SK-N-DZ (cell line): ENCODE measurements at regions not wholly inside any gene's neighbourhood (a gene's known extent, or its start where the extent isn't known, plus 50 kb on each side); places are given as distances from the start of the nearest gene placed in this dataset.

Source experiments
- DNase-seq: peaks from one replicate; pipeline ENCODE4 v3.0.0-alpha.2; 2015; ENCODE audit warnings: low spot score

DNA sequence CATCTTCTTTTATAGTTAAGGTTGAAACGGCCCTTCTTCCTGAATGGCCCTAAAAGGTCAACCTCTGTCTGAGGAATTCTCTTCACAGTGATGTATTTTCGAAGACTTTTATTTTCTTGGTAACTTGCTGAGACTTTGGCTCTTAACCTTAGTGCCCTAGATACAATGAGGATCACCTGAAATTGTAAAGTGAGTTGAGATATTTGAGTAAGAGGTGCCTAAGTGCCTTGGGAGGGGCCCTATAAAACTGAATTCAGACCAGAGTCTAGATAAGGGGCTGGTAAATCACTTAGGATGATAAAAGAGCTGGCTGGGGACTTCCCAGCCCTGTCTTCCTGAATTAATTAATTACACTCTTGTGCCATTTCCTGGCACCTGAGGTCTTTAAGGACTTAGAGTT lies 505.6 kb upstream of the KIRREL3 start:
- no peak for DNase-seq

DNA sequence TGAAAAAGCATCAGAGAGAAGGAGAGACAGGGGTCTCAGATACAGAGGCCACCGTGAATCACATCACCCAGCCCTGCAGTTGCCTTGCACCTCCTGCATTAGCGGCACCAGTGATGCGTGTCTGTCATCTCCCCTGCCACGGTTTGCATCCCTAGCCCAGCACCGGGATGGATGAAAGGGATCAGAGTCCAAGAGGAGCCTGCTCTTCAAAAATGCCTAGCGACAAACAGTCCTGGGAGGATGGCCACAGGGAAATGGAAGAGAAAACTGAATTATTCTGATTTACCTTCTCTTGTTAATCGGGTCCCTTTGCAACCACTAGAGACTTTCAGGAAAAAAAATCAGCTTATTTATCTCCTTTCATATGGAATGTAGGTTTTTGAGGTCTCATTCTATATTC lies 495.6 kb upstream of the KIRREL3 start:
- DNase-seq, result no peak

GRCh38 chr11:127493330-127494022 lies 492.9 kb upstream of the KIRREL3 start:
- peak; percentile 23 for DNase-seq

DNA sequence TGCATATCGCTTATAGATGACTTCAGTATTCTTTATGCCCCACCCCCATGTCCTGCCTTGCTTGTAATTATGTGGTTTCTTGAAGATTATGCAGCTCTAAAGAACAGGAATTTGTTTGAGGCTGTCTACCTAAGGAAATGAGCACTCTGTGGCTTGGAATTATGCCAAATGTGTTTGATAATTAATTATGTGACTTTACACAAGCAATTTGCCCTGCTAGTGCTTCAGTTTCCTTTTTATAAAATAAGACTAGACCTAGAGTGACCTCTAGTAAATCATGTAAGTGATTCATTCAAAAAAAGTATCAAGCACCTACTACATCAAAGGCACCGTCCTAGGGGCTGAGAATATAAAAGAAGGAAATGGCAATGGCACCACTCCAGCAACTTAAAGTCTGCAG lies 491.5 kb upstream of the KIRREL3 start:
- no peak for DNase-seq

GRCh38 chr11:127491589-127491988 lies 491.0 kb upstream of the KIRREL3 start:
- no peak for DNase-seq

DNA sequence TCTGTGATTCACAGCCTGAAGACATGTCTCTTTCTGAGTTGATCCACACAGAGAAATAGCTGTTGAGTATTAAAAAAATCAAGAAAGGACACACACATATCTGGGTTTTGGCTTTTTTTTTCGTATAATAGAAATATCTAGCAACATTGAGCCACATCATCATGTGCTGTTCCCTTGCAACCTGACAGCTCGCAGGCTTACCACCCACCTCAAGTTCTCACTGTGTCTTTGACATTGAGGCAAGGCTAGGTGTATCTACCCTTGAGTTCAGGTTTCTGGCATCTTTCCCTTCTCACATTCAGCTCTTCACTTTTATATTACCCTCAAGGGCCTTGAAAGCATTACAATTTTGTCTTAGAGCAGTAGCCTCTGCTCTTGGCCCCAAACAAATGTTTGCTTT lies 490.3 kb upstream of the KIRREL3 start:
- no peak for DNase-seq

DNA sequence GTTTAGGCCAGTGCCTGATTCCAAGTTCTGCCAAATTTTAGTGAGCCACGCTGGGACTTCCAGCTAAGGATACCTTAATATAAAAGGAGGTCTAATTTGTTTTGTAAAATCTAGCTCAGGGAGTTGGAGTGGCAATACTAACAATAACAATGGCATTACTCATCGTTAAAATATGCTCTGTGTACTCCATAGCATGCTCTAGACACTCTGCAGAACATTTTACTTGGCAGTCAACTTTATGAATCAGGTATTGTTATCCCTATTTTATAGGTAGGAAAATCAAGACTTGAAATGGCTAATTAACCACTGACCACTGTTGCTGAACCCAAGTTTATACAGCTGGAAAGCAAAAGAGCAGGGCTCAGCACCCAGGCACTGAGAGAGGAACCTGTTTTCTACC lies 485.0 kb upstream of the KIRREL3 start:
- no peak for DNase-seq

DNA sequence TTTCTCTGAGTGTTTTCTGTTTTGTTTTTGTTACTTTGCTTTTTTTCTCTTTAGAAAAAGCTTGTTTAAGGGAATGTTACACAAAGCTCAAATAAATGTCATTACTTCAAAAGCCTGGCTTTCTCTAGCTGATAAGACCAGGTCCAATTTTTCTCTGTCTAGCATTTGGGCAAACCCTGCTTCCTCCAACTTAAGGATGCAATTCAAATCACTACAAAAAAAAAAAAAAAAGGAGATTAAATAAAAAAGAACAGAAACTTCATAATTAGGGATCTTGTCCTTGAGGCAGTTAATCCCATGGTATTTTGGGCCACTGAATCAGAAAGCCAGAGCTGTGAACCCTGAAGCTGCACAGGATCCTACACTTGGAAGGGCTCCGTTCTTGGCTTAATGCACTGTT lies 480.8 kb upstream of the KIRREL3 start:
- no peak for DNase-seq

DNA sequence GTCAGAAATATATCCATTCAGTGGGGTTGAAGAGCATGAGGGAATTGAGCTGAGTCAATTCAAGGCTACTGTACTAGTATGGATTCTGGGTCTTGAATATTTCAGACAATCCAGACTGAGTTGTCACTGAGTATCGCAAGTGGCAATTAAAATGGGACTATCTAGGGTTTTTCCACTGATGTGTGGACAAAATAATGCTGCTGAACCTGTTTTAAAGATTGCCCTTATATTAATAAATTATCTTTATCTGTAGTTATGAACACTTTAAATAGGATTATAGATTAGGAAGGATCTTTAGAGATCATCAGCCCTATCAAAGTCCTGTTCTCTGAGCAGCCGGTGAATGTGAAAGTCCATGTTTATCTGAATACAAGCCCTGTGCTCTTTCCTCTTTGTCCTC lies 478.3 kb upstream of the KIRREL3 start:
- no peak for DNase-seq

GRCh38 chr11:127474766-127475165 lies 474.2 kb upstream of the KIRREL3 start:
- DNase-seq, result no peak

GRCh38 chr11:127472505-127472904 lies 471.9 kb upstream of the KIRREL3 start:
- no peak for DNase-seq

GRCh38 chr11:127471662-127472061 lies 471.1 kb upstream of the KIRREL3 start:
- no peak for DNase-seq

DNA sequence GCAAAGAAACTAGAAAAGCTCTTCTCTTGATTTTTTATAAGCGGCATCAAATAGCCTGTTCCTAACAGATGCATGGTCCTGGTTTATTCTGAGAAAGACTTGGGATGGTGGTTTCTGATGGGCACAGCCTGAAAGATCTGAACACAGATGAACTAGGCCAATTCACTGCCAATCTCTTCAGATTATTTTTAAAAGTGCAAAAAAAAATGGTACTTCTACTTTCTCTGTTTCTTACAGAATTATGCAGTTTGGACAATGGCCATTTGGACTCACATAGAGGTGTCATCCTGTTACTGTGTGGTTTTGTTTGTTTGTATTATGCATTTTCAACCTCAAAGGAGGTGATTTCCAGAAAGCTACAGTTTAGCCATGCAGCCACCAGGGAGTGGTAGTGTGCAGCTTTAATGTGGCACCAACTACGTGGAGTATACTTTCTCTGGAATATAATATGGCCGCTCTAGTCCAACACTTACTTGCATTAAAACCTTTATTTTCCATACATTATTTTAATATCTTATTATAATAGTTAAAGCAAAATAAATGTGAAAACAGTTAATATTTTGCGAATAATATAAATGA lies 469.8 kb upstream of the KIRREL3 start:
- no peak for DNase-seq

DNA sequence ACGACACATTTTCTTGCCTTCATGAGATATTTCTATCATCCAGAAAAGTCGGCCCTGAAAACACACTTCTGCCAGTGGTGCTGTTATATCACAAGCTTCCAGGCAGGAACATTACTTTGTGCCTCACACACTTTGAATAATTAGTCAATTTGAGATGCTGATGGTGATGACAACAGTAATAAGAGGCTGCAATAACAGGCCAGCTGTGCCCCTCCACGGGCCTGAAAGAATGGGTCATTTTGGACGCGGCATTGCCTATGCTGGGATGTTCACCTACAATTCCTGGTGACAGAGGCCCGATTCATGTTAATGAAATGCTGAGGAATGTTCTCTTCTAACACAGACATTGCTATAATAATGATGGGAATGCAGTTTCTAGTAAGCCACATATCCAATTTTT lies 463.8 kb upstream of the KIRREL3 start:
- DNase-seq, result no peak

- no peak for DNase-seq
These were observed 461.4 kb upstream of the KIRREL3 start for GRCh38 chr11:127462065-127462344.

DNA sequence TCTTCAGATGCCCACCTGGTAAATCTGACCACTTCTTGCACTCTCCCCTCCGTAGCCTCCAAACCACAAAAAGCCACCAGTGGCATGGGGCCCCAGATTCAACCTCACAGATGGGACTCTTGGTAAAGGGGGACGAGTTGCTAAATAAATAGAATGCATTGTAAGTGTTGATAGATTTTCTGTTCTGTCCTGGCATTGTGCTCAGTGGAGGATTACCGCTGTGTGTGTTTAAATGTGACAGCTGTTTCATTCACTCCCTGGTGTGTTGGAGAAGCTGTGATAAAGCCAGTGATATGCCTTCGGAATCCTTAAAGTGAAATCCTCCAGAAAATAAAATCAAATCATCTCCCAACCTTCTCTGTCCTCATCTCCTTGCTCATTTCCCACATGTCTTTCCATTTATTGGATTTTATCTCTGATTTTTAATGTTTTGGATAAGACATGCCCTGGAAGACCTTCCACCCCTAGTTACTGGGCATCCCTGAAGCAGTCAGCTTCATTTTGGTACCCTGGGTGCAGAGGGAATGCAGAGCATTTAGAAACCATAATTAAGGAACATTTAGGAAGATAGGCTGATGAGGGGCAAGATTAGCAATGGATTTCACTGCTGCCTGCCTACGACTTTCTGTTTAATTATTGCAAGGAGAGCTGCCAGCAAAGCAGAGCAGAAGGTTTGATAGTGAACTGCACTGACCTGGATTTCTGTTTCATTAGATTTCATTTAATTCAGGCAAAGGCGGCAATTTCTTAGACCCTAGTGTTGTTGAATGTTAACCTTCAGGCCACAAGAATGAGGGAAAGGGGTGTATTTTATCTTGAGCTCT lies 460.9 kb upstream of the KIRREL3 start:
- peak; percentile 86 for DNase-seq

- no peak for DNase-seq
These were observed 458.0 kb upstream of the KIRREL3 start for GRCh38 chr11:127458561-127458960.

DNA sequence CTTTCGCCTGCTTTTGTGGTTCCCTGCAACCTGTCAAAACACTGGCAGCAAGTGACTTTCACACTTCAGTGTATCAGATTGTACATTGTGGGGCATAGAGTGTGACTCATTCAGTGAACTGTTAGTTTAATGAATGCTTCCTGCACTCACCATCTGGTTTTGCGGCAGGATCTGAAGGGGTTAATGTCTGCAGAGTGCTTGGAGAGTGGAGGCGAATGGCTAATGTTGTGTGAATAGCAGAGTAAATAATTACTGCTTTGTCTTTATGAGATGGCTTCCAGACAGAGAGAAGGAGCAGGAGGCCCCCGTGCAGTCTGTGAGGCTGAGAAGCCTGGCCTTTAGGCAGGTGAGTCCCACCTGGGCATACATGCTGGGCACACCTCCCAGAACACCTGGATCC lies 454.3 kb upstream of the KIRREL3 start:
- DNase-seq, result peak; percentile 3

- DNase-seq, result no peak
These were observed 452.0 kb upstream of the KIRREL3 start for GRCh38 chr11:127452533-127452932.

DNA sequence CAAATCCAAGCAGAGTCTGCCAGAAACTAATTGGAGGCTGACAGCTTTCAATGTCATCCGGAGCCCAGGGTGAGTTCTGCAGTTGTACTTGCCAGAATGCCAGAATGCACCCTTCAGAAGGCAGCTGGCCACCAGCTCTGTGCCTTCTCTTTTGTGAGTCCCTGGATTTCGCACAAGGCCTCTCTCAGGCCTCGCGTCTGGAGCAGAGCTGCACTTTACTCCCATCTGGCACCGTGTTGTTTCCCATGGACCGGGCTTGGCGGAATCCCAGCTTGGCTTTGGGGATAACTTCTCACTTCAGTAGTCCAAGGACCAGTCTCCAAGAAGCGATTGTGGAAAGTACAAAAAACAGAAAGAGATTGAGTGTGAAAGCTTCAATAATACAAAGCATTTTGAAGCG lies 451.3 kb upstream of the KIRREL3 start:
- DNase-seq, result no peak

- no peak for DNase-seq
These were observed 447.5 kb upstream of the KIRREL3 start for GRCh38 chr11:127448101-127448500.

DNA sequence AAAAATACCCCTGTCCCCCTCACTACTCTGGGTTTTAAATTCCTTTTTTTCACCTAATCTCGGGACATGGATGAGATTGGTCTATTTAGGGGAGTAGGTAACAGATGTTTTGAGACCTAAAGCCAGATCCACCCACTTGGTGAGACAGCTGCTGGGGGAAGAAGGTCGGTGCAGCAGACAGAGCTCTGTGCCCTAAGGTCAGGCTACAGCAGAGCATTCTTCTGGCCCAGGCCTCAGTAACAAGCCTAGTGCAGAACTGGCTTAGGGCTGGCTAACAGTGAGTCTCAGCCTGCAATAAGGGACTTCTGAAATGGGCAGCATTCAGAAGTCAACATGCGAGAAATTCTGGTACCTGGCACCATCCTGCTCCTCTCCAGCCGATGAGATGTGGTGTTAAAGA lies 444.9 kb upstream of the KIRREL3 start:
- DNase-seq, result no peak

DNA sequence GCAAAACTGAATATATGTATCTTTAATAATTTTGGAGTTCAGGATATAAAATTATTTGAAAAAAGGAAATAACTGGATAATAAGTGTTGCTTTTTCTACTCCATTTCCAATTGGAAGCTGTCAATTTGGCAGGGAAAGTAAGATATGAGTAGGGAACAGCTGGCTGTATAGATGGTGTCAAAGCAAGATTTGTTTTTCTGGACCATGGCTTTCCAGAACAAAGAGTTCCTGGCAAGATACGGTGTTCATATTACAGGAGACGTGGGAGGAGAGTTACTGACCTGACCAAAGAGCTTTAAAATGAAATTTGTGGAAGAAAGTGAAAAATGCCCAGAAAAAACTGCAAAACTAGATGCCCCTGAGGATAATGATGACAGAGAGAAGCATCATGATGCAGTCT lies 442.7 kb upstream of the KIRREL3 start:
- no peak for DNase-seq
